WERI-Rb-1 (cell line): ENCODE measurements at regions not wholly inside any gene's neighbourhood (a gene's known extent, or its start where the extent isn't known, plus 50 kb on each side); places are given as distances from the start of the nearest gene placed in this dataset.

ENCODE experiments used
- DNase-seq: peaks from one replicate; pipeline ENCODE4 v3.0.0-alpha.2; 2020
- H3K27ac ChIP-seq: fragments of 250-450 bp; sonication (Bioruptor Pico); 2 replicates; pipeline ENCODE4 v1.5.1; 2020; ENCODE audit warnings: mild to moderate bottlenecking, moderate library complexity
- H3K27me3 ChIP-seq: fragments of 250-450 bp; sonication (Bioruptor Pico); 2 replicates; pipeline ENCODE4 v1.5.1; 2021; ENCODE audit warnings: mild to moderate bottlenecking, low read depth, moderate library complexity; ENCODE audit not compliant: insufficient read depth, severe bottlenecking
- H3K36me3 ChIP-seq: fragments of 250-450 bp; sonication (Bioruptor Pico); 2 replicates; pipeline ENCODE4 v1.5.1; 2020; ENCODE audit warnings: mild to moderate bottlenecking, moderate library complexity
- H3K4me3 ChIP-seq: 2 replicates; pipeline ENCODE4 v1.5.1; 2011; ENCODE audit warnings: low read depth, mild to moderate bottlenecking, control low read depth, low read length
- H3K9me3 ChIP-seq: fragments of 250-450 bp; sonication (Bioruptor Pico); 2 replicates; pipeline ENCODE4 v1.5.1; 2021; ENCODE audit warnings: mild to moderate bottlenecking, moderate library complexity; ENCODE audit not compliant: severe bottlenecking
- CTCF ChIP-seq: IDR thresholded peaks from 2 replicates; pipeline ENCODE4 v1.5.1; 2011; ENCODE audit warnings: low read depth, mild to moderate bottlenecking, control low read depth, inconsistent platforms, low read length

GRCh38 chr2:200091126-200091525 lies 135.7 kb downstream of the MAIP1 start:
- H3K36me3 ChIP-seq, result no peaks in the 10 kb centered on the region
- no peak for TF ChIP-seq CTCF
- H3K27me3 ChIP-seq, result no peaks in the 10 kb centered on the region
- no peak for DNase-seq
- H3K4me3 ChIP-seq, result no peak overlapping the region
- H3K9me3 ChIP-seq, result no peaks in the 10 kb centered on the region
- H3K27ac ChIP-seq, result no peak overlapping the region

GRCh38 chr2:200092235-200092634 lies 136.9 kb downstream of the MAIP1 start:
- H3K27ac ChIP-seq, result no peak overlapping the region
- H3K27me3 ChIP-seq, result no peaks in the 10 kb centered on the region
- H3K9me3 ChIP-seq, result no peaks in the 10 kb centered on the region
- no peak overlapping the region for H3K4me3 ChIP-seq
- DNase-seq, result no peak
- no peak for TF ChIP-seq CTCF
- H3K36me3 ChIP-seq, result no peaks in the 10 kb centered on the region

- no peak for DNase-seq
- no peaks in the 10 kb centered on the region for H3K9me3 ChIP-seq
- H3K27me3 ChIP-seq, result no peaks in the 10 kb centered on the region
- TF ChIP-seq CTCF, result no peak
- no peak overlapping the region for H3K4me3 ChIP-seq
- no peaks in the 10 kb centered on the region for H3K36me3 ChIP-seq
- H3K27ac ChIP-seq, result no peak overlapping the region
Measured at GRCh38 chr2:200095436-200095835, 140.1 kb downstream of the MAIP1 start.

GRCh38 chr2:200099256-200099655 lies 143.9 kb downstream of the MAIP1 start:
- Histone ChIP-seq H3K36me3 (no peaks in the 10 kb centered on the region), H3K4me3 (no peak overlapping the region), H3K27ac (no peak overlapping the region), H3K27me3 (no peaks in the 10 kb centered on the region), H3K9me3 (no peaks in the 10 kb centered on the region)
- no peak for DNase-seq
- no peak for TF ChIP-seq CTCF

GRCh38 chr2:200100027-200100426 lies 144.6 kb downstream of the MAIP1 start:
- no peaks in the 10 kb centered on the region for H3K36me3 ChIP-seq
- no peak for TF ChIP-seq CTCF

GRCh38 chr2:200101922-200102321 lies 146.5 kb downstream of the MAIP1 start:
- DNase-seq, result no peak
- H3K27ac ChIP-seq, result no peak overlapping the region
- H3K27me3 ChIP-seq, result no peaks in the 10 kb centered on the region
- TF ChIP-seq CTCF, result no peak
- H3K4me3 ChIP-seq, result no peak overlapping the region
- H3K9me3 ChIP-seq, result no peaks in the 10 kb centered on the region
- H3K36me3 ChIP-seq, result no peaks in the 10 kb centered on the region

More at GRCh38 chr2:200100027-200100426, 144.6 kb downstream of the MAIP1 start:
- H3K27ac ChIP-seq, result no peak overlapping the region
- H3K27me3 ChIP-seq, result no peaks in the 10 kb centered on the region
- H3K9me3 ChIP-seq, result no peaks in the 10 kb centered on the region
- DNase-seq, result no peak
- no peak overlapping the region for H3K4me3 ChIP-seq
